ENCODE measurements at regions not wholly inside any gene's neighbourhood (a gene's known extent, or its start where the extent isn't known, plus 50 kb on each side); places are given as distances from the start of the nearest gene placed in this dataset.

DNA sequence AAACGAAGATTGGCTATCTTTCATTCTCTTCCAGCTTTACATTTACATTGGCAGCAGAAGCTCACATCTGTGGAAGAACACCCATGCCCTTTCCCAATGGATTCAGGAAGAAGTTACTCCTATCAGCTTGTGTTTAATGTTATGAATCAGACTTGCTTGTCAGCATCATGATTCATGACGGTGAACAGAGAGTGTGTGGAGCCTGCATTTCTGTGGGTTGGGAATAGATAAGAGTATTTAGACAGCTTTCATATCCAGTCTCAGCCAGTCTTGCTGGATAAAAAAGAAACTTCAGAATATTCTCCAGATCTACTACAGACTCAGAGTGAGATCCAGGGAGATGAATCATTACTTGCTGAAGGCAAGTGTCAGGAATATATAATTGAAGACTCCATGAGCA, 812.9 kb upstream of the ZNF608 start:
- Histone ChIP-seq H3K9me3 (no peaks in the 10 kb centered on the region), H3K27me3 (no peaks in the 10 kb centered on the region), H3K36me3 (no peaks in the 10 kb centered on the region), H3K27ac (no peak overlapping the region), H3K4me3 (replicated peaks in 1 of 3) (no peak overlapping the region), H3K4me1 (no peaks in the 10 kb centered on the region)
- intact Hi-C loops (cut with DNase I), result no loop called here
- TF ChIP-seq, protein P1, sequence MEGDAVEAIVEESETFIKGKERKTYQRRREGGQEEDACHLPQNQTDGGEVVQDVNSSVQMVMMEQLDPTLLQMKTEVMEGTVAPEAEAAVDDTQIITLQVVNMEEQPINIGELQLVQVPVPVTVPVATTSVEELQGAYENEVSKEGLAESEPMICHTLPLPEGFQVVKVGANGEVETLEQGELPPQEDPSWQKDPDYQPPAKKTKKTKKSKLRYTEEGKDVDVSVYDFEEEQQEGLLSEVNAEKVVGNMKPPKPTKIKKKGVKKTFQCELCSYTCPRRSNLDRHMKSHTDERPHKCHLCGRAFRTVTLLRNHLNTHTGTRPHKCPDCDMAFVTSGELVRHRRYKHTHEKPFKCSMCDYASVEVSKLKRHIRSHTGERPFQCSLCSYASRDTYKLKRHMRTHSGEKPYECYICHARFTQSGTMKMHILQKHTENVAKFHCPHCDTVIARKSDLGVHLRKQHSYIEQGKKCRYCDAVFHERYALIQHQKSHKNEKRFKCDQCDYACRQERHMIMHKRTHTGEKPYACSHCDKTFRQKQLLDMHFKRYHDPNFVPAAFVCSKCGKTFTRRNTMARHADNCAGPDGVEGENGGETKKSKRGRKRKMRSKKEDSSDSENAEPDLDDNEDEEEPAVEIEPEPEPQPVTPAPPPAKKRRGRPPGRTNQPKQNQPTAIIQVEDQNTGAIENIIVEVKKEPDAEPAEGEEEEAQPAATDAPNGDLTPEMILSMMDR (IDR thresholded peaks at IDR 0.05), result no peak
- DNase-seq, result no peak
- 63 to 66% methylated on average over 2 of the region's 2 CpGs for WGBS, 2 donors

DNA sequence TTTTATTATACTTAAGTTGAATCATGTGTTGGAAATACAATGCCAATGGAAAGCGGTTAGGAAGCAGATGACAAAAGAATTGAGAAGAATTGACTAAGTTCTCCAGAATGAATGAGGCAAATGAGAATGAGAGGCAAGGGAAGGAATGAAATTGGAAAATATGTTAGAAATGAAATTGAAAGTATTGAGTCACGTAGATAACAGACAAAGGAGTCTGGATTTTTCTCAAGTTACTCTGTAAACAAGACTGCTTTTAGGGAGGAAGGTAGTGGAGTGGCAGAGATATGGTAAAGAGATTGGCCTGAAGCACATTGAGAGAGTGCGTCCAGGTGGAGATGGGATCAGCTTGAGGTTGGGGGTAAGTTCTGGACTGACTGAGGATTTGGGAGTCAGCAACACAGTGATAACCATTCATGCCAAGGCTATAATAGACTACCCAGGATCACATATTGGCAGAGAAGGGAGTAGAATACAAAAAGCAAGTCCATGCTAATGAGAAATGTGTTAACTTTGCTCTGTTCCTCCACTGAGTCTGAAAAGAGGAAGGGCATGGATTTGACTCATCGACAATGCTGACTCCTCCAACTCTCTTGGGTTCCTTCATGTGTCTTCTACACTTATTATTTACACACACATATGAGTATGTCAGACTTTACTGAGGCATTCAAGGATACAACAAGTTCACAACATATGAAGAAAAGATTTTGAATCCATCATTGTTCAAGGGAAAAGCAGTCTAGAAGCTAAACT, 814.2 kb upstream of the ZNF608 start:
- WGBS, 2 donors, result 88 to 90% methylated on average over 4 of the region's 4 CpGs

DNA sequence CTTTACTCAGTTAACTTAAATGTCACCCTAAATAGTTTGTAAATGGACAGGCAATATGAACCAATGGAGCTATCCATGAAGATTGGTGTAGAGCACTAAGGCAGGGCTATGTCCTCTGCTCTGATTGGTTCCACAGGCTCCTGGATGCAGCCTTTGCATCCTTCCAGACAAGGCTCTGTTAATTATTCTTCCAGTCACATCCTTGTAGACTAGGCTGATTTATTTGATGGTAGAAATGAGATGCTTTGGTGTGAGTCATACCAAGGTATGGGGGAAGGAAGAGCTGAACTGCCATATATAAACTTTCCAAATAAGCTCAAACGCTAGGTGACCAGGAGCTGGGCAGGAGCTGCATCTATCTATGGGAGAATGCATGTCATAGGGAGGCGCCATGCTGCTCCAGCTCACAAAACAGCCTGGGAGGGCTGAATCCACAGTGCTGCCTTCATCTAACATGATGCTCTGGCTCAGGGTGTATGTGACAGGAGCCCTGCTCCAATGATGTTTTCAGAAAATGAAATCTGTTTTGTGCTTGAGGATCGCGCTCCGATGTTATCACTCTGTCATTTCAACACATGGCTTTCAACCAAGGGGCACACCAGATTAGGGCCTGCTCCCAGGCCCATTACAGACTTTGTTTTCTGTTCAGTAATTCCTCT, 818.0 kb upstream of the ZNF608 start:
- no peaks in the 10 kb centered on the region for H3K9me3 ChIP-seq
- no peak for DNase-seq
- no peaks in the 10 kb centered on the region for H3K36me3 ChIP-seq
- H3K27ac ChIP-seq, result no peak overlapping the region
- no peak for TF ChIP-seq POLR2A (IDR thresholded peaks at IDR 0.05)
- TF ChIP-seq, protein P1 (IDR thresholded peaks at IDR 0.05), result no peak
- H3K4me1 ChIP-seq, result no peaks in the 10 kb centered on the region
- WGBS, 2 donors, result 94% methylated on average over 5 of the region's 5 CpGs
- intact Hi-C loops (cut with DNase I), result no loop called here
- no peak overlapping the region for H3K4me3 ChIP-seq (replicated peaks in 1 of 3)
- H3K27me3 ChIP-seq, result no peaks in the 10 kb centered on the region

More for the DNA sequence above, 814.2 kb upstream of the ZNF608 start:
- no peak for DNase-seq
- TF ChIP-seq POLR2A (IDR thresholded peaks at IDR 0.05), result no peak
- TF ChIP-seq, protein P1 (IDR thresholded peaks at IDR 0.05), result no peak
- H3K27me3 ChIP-seq, result no peaks in the 10 kb centered on the region
- H3K9me3 ChIP-seq, result no peaks in the 10 kb centered on the region
- H3K4me1 ChIP-seq, result no peaks in the 10 kb centered on the region
- no peak overlapping the region for H3K4me3 ChIP-seq (replicated peaks in 1 of 3)
- no peaks in the 10 kb centered on the region for H3K36me3 ChIP-seq
- intact Hi-C loops (cut with DNase I), result no loop called here
- no peak overlapping the region for H3K27ac ChIP-seq

DNA sequence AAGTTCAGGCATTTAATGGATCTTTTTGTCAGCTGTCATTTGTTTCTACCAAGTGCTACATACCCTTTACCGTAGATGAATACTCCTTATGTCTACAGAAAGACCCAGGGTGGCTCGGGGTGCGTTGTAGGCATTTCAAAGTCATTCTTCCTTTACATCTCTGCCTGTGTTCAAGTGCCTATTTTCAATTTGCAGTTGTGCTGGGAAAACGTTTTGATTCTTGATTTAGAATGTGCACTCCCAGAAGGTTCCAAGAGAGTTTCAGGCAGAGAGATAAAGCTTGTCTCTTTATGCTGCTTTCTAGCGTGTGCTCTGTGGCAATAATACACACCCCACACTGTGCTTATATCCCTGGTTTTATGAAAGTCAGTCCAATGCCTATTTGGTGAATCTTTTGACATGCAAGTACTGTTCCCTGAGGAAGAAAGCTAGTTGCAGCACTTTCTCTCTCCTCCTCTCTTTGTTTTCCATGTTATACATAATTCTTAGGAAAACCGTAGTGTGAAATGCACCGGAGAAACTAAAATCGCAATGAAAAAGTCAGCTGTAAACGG, 828.1 kb upstream of the ZNF608 start:
- Histone ChIP-seq H3K27ac (no peak overlapping the region), H3K4me3 (replicated peaks in 1 of 3) (no peak overlapping the region), H3K27me3 (no peaks in the 10 kb centered on the region), H3K36me3 (no peaks in the 10 kb centered on the region), H3K4me1 (peaks cover 11 to 21% of the 10 kb centered on the region in 2 donors), H3K9me3 (no peaks in the 10 kb centered on the region)
- DNase-seq, result no peak
- WGBS, 2 donors, result 73 to 77% methylated on average over 9 of the region's 9 CpGs
- TF ChIP-seq POLR2A (IDR thresholded peaks at IDR 0.05), result no peak
- TF ChIP-seq, protein P1 (IDR thresholded peaks at IDR 0.05), result no peak
- intact Hi-C loops (cut with DNase I), result no loop called here
